ENCODE measurements at regions not wholly inside any gene's neighbourhood (a gene's known extent, or its start where the extent isn't known, plus 50 kb on each side); places are given as distances from the start of the nearest gene placed in this dataset.
"Not testable (repeated sequence)": the region's sequence is repeated elsewhere in the genome, so short reads cannot be mapped to it uniquely, and the experiment has no call there.

- DNase-seq (ENCODE audit: low spot score); in situ Hi-C loops (cut with MboI; ENCODE audit: low pct_unique_long_range_greater_than_20kb, low sequenced_read_pairs, unreplicated experiment): not testable (repeated sequence)
These were observed 104.3 kb downstream of the MTPN start for GRCh38 chr7:135872861-135873260.

- no peak for DNase-seq (ENCODE audit: low spot score)
- TF ChIP-seq, protein P1, sequence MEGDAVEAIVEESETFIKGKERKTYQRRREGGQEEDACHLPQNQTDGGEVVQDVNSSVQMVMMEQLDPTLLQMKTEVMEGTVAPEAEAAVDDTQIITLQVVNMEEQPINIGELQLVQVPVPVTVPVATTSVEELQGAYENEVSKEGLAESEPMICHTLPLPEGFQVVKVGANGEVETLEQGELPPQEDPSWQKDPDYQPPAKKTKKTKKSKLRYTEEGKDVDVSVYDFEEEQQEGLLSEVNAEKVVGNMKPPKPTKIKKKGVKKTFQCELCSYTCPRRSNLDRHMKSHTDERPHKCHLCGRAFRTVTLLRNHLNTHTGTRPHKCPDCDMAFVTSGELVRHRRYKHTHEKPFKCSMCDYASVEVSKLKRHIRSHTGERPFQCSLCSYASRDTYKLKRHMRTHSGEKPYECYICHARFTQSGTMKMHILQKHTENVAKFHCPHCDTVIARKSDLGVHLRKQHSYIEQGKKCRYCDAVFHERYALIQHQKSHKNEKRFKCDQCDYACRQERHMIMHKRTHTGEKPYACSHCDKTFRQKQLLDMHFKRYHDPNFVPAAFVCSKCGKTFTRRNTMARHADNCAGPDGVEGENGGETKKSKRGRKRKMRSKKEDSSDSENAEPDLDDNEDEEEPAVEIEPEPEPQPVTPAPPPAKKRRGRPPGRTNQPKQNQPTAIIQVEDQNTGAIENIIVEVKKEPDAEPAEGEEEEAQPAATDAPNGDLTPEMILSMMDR (IDR thresholded peaks at IDR 0.05; ENCODE audit: extremely low read depth, insufficient read depth, missing control alignments), result no peak
- in situ Hi-C loops (cut with MboI; ENCODE audit: low pct_unique_long_range_greater_than_20kb, low sequenced_read_pairs, unreplicated experiment), result no loop called here
These were observed 114.2 kb upstream of the FAM180A start for GRCh38 chr7:135862586-135863340.

- TF ChIP-seq, protein P1 (IDR thresholded peaks at IDR 0.05; ENCODE audit: extremely low read depth, insufficient read depth, missing control alignments), result no peak
- in situ Hi-C loops (cut with MboI; ENCODE audit: low pct_unique_long_range_greater_than_20kb, low sequenced_read_pairs, unreplicated experiment), result no loop called here
- no peak for DNase-seq (ENCODE audit: low spot score)
These were observed 110.9 kb upstream of the FAM180A start for GRCh38 chr7:135859538-135859937.

DNA sequence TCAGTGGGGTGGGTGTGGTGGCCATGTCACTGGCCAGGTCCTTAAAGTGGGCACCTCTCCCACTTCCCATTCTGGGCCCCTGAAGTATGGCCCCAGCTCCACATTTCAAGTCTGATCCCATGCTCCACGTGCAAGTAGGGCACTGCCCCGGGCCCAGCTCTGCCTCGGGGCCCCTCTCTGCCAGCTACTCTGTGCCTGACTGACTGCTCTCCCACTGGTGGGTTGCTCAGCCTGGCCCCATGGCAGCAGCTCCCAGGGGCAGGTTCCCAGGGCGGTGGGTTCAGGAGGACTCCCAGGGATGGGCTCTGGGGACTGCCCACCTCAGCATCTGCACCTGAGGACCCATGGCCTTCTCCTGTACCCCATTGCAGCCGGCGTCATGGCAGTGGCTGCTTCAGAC lies 110.2 kb upstream of the FAM180A start:
- DNase-seq (ENCODE audit: low spot score), result no peak
- TF ChIP-seq, protein P1 (IDR thresholded peaks at IDR 0.05; ENCODE audit: extremely low read depth, insufficient read depth, missing control alignments), result no peak
- in situ Hi-C loops (cut with MboI; ENCODE audit: low pct_unique_long_range_greater_than_20kb, low sequenced_read_pairs, unreplicated experiment), result no loop called here

- no peak for DNase-seq (ENCODE audit: low spot score)
- TF ChIP-seq, protein P1 (IDR thresholded peaks at IDR 0.05; ENCODE audit: extremely low read depth, insufficient read depth, missing control alignments), result no peak
- in situ Hi-C loops (cut with MboI; ENCODE audit: low pct_unique_long_range_greater_than_20kb, low sequenced_read_pairs, unreplicated experiment), result no loop called here
These were observed 109.8 kb upstream of the FAM180A start for GRCh38 chr7:135858379-135858778.

GRCh38 chr7:135857519-135858274 lies 109.1 kb upstream of the FAM180A start:
- in situ Hi-C loops (cut with MboI; ENCODE audit: low pct_unique_long_range_greater_than_20kb, low sequenced_read_pairs, unreplicated experiment), result no loop called here
- DNase-seq (ENCODE audit: low spot score), result no peak
- TF ChIP-seq, protein P1 (IDR thresholded peaks at IDR 0.05; ENCODE audit: extremely low read depth, insufficient read depth, missing control alignments), result no peak

Data from GM13977 (cell line).